HEK293 (cell line): ENCODE measurements at regions not wholly inside any gene's neighbourhood (a gene's known extent, or its start where the extent isn't known, plus 50 kb on each side); places are given as distances from the start of the nearest gene placed in this dataset.

Source experiments
- TRIM28 ChIP-seq: IDR thresholded peaks from 2 replicates; pipeline ENCODE4 v1.6.1; 2011; ENCODE audit warnings: low read length, control low read depth, borderline replicate concordance
- YY1 ChIP-seq: fragments of 450-650 bp; formaldehyde crosslinking; IDR thresholded peaks from 2 replicates; pipeline ENCODE4 v1.5.1; 2018; ENCODE audit warnings: missing biosample characterization, missing genetic modification characterization
- ZNF146 ChIP-seq: fragments of 450-650 bp; formaldehyde crosslinking; IDR thresholded peaks from 2 replicates; pipeline ENCODE4 v1.5.1; 2016; ENCODE audit warnings: missing biosample characterization, missing genetic modification characterization
- ZNF221 ChIP-seq: fragments of 450-650 bp; formaldehyde crosslinking; IDR thresholded peaks from 2 replicates; pipeline ENCODE4 v1.5.1; 2017; ENCODE audit warnings: missing biosample characterization, missing genetic modification characterization, borderline replicate concordance
- ZNF433 ChIP-seq: fragments of 450-650 bp; formaldehyde crosslinking; IDR thresholded peaks from 2 replicates; pipeline ENCODE4 v1.5.1; 2016; ENCODE audit warnings: missing biosample characterization, missing genetic modification characterization, low read depth
- TF ChIP-seq, protein P1 (sequence below): fragments of 450-650 bp; formaldehyde crosslinking; IDR thresholded peaks from 2 replicates; pipeline ENCODE4 v1.5.1; 2016; ENCODE audit warnings: missing biosample characterization, missing genetic modification characterization
- TF ChIP-seq, protein P2 (sequence below): fragments of 450-650 bp; formaldehyde crosslinking; optimal IDR thresholded peaks from 2 replicates; pipeline ENCODE3; 2016; ENCODE audit warnings: missing biosample characterization, mild to moderate bottlenecking, missing genetic modification characterization
- TF ChIP-seq, protein P3 (sequence below): fragments of 450-650 bp; formaldehyde crosslinking; IDR thresholded peaks from 2 replicates; pipeline ENCODE4 v1.5.1; 2016; ENCODE audit warnings: missing biosample characterization, missing genetic modification characterization

DNA sequence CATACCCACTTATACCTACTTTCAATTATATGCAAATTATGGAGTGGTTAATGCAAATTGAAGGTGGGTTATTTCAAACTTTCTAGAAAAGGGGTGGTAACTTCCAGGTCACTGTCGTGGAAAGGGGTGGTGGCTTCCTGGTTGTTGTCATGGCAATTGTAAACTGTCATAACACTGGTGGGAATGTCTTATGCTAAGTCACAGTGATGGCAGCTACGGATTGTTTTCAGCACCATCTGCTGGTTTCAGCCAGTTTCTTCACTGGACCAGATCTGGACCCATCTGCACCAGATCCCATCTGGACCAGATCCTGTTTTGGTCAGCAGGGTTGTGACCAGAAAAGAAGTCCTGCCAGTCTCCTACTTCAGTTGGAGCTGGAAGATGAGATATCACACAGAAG lies 1469.3 kb downstream of the AACS start:
- TF ChIP-seq, protein P1, sequence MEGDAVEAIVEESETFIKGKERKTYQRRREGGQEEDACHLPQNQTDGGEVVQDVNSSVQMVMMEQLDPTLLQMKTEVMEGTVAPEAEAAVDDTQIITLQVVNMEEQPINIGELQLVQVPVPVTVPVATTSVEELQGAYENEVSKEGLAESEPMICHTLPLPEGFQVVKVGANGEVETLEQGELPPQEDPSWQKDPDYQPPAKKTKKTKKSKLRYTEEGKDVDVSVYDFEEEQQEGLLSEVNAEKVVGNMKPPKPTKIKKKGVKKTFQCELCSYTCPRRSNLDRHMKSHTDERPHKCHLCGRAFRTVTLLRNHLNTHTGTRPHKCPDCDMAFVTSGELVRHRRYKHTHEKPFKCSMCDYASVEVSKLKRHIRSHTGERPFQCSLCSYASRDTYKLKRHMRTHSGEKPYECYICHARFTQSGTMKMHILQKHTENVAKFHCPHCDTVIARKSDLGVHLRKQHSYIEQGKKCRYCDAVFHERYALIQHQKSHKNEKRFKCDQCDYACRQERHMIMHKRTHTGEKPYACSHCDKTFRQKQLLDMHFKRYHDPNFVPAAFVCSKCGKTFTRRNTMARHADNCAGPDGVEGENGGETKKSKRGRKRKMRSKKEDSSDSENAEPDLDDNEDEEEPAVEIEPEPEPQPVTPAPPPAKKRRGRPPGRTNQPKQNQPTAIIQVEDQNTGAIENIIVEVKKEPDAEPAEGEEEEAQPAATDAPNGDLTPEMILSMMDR (tag by site-specific recombination) = no peak
- TF ChIP-seq ZNF221 (tag by site-specific recombination) = no peak
- TF ChIP-seq, protein P2, sequence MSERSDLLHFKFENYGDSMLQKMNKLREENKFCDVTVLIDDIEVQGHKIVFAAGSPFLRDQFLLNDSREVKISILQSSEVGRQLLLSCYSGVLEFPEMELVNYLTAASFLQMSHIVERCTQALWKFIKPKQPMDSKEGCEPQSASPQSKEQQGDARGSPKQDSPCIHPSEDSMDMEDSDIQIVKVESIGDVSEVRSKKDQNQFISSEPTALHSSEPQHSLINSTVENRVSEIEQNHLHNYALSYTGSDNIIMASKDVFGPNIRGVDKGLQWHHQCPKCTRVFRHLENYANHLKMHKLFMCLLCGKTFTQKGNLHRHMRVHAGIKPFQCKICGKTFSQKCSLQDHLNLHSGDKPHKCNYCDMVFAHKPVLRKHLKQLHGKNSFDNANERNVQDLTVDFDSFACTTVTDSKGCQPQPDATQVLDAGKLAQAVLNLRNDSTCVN = no peak
- TF ChIP-seq ZNF146 = no peak
- TF ChIP-seq ZNF433 (tag by site-specific recombination) = no peak
- no peak for TF ChIP-seq TRIM28
- TF ChIP-seq, protein P3, sequence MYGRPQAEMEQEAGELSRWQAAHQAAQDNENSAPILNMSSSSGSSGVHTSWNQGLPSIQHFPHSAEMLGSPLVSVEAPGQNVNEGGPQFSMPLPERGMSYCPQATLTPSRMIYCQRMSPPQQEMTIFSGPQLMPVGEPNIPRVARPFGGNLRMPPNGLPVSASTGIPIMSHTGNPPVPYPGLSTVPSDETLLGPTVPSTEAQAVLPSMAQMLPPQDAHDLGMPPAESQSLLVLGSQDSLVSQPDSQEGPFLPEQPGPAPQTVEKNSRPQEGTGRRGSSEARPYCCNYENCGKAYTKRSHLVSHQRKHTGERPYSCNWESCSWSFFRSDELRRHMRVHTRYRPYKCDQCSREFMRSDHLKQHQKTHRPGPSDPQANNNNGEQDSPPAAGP = no peak
- no peak for TF ChIP-seq YY1 (tag by site-specific recombination)
